ENCODE measurements at regions not wholly inside any gene's neighbourhood (a gene's known extent, or its start where the extent isn't known, plus 50 kb on each side); places are given as distances from the start of the nearest gene placed in this dataset.

- peak; percentile 45 for TF ChIP-seq CTCF (conservative IDR thresholded peaks at IDR 0.05; ENCODE audit: low read depth, low read length)
- no peak overlapping the region for H3K4me3 ChIP-seq (ENCODE audit: low read length)
- DNase-seq (ENCODE audit: low read depth), result no peak
Observed at GRCh38 chr15:26179906-26180305, 316.8 kb upstream of the ATP10A start.

- TF ChIP-seq CTCF (conservative IDR thresholded peaks at IDR 0.05; ENCODE audit: low read depth, low read length), result no peak
- no peak for DNase-seq (ENCODE audit: low read depth)
- no peak overlapping the region for H3K4me3 ChIP-seq (ENCODE audit: low read length)
Observed at GRCh38 chr15:26178640-26179220, 315.6 kb upstream of the ATP10A start.

- TF ChIP-seq CTCF (conservative IDR thresholded peaks at IDR 0.05; ENCODE audit: low read depth, low read length), result no peak
- H3K4me3 ChIP-seq (ENCODE audit: low read length), result no peak overlapping the region
- no peak for DNase-seq (ENCODE audit: low read depth)
Observed at GRCh38 chr15:26177816-26178215, 314.7 kb upstream of the ATP10A start.

GRCh38 chr15:26176831-26177230 is 313.7 kb upstream of the ATP10A start:
- no peak for DNase-seq (ENCODE audit: low read depth)
- no peak for TF ChIP-seq CTCF (conservative IDR thresholded peaks at IDR 0.05; ENCODE audit: low read depth, low read length)
- no peak overlapping the region for H3K4me3 ChIP-seq (ENCODE audit: low read length)

GRCh38 chr15:26171266-26171665 is 308.1 kb upstream of the ATP10A start:
- no peak for DNase-seq (ENCODE audit: low read depth)
- no peak overlapping the region for H3K4me3 ChIP-seq (ENCODE audit: low read length)
- no peak for TF ChIP-seq CTCF (conservative IDR thresholded peaks at IDR 0.05; ENCODE audit: low read depth, low read length)

GRCh38 chr15:26166429-26166828 is 303.3 kb upstream of the ATP10A start:
- TF ChIP-seq CTCF (conservative IDR thresholded peaks at IDR 0.05; ENCODE audit: low read depth, low read length), result no peak
- no peak overlapping the region for H3K4me3 ChIP-seq (ENCODE audit: low read length)
- no peak for DNase-seq (ENCODE audit: low read depth)

GRCh38 chr15:26165546-26165945 is 302.4 kb upstream of the ATP10A start:
- no peak for DNase-seq (ENCODE audit: low read depth)
- H3K4me3 ChIP-seq (ENCODE audit: low read length), result no peak overlapping the region
- no peak for TF ChIP-seq CTCF (conservative IDR thresholded peaks at IDR 0.05; ENCODE audit: low read depth, low read length)

Measured in retinal pigment epithelial cell (primary cell).